DOHH2 (cell line): ENCODE measurements at regions not wholly inside any gene's neighbourhood (a gene's known extent, or its start where the extent isn't known, plus 50 kb on each side); places are given as distances from the start of the nearest gene placed in this dataset.

ENCODE experiments used
- H3F3A ChIP-seq: fragments of 200-600 bp; sonication (generic), shearing (Covaris generic); 2 replicates; pipeline ENCODE4 v1.6.0; 2016; ENCODE audit warnings: antibody characterized with exemption, mild to moderate bottlenecking; ENCODE audit not compliant: control insufficient read depth, insufficient read depth
- H3K27ac ChIP-seq: fragments of 200-600 bp; sonication (generic); 2 replicates; pipeline ENCODE4 v1.5.1; 2014; ENCODE audit warnings: low read depth, mild to moderate bottlenecking, low read length, moderate library complexity
- H3K27me3 ChIP-seq: fragments of 200-600 bp; sonication (generic); 2 replicates; pipeline ENCODE4 v1.6.1; 2014; ENCODE audit warnings: mild to moderate bottlenecking, low read length, mixed read lengths; ENCODE audit not compliant: control insufficient read depth
- H3K36me3 ChIP-seq: fragments of 200-600 bp; sonication (generic); 2 replicates; pipeline ENCODE4 v1.6.1; 2014; ENCODE audit warnings: mild to moderate bottlenecking, low read length, moderate library complexity, mixed read lengths; ENCODE audit not compliant: control insufficient read depth
- H3K4me1 ChIP-seq: fragments of 200-600 bp; sonication (generic); 2 replicates; pipeline ENCODE4 v1.6.1; 2014; ENCODE audit warnings: mild to moderate bottlenecking, low read length, mixed read lengths; ENCODE audit not compliant: control insufficient read depth
- H3K4me2 ChIP-seq: fragments of 200-600 bp; sonication (generic); 2 replicates; pipeline ENCODE4 v1.6.0; 2014; ENCODE audit warnings: mild to moderate bottlenecking, low read length, moderate library complexity
- H3K4me3 ChIP-seq: fragments of 200-600 bp; sonication (generic); 2 replicates; pipeline ENCODE4 v1.5.1; 2014; ENCODE audit warnings: mild to moderate bottlenecking, low read length, mixed read lengths
- H3K79me2 ChIP-seq: fragments of 200-600 bp; sonication (generic); 2 replicates; pipeline ENCODE4 v1.6.1; 2014; ENCODE audit warnings: mild to moderate bottlenecking, low read length, mixed read lengths; ENCODE audit not compliant: control insufficient read depth
- H3K9me2 ChIP-seq: fragments of 200-600 bp; sonication (generic); replicated peaks from 2 replicates; pipeline ENCODE4 v1.6.1; 2014; ENCODE audit warnings: mild to moderate bottlenecking, low read length, mixed read lengths; ENCODE audit not compliant: control insufficient read depth
- H3K9me3 ChIP-seq: fragments of 200-600 bp; sonication (generic); 2 replicates; pipeline ENCODE4 v1.6.1; 2014; ENCODE audit warnings: antibody characterized with exemption, low read length, mixed read lengths; ENCODE audit not compliant: control insufficient read depth, insufficient read depth
- H4K20me1 ChIP-seq: fragments of 200-600 bp; sonication (generic); 2 replicates; pipeline ENCODE4 v1.6.0; 2014; ENCODE audit warnings: low read depth, mild to moderate bottlenecking, antibody characterized with exemption, low read length, moderate library complexity; ENCODE audit not compliant: control insufficient read depth, insufficient read depth
- EZH2phosphoT487 ChIP-seq: fragments of 200-600 bp; sonication (generic); IDR thresholded peaks from 2 replicates; pipeline ENCODE4 v1.6.1; 2017; ENCODE audit warnings: borderline replicate concordance, mild to moderate bottlenecking, antibody characterized with exemption, low read length, moderate library complexity, mixed read lengths
- TF ChIP-seq, protein P1 (sequence below): fragments of 200-600 bp; sonication (generic); IDR thresholded peaks from one replicate; pipeline ENCODE4 v1.5.1; 2014; ENCODE audit warnings: antibody characterized with exemption, mild to moderate bottlenecking, low read depth, low read length; ENCODE audit not compliant: poor library complexity, severe bottlenecking

DNA sequence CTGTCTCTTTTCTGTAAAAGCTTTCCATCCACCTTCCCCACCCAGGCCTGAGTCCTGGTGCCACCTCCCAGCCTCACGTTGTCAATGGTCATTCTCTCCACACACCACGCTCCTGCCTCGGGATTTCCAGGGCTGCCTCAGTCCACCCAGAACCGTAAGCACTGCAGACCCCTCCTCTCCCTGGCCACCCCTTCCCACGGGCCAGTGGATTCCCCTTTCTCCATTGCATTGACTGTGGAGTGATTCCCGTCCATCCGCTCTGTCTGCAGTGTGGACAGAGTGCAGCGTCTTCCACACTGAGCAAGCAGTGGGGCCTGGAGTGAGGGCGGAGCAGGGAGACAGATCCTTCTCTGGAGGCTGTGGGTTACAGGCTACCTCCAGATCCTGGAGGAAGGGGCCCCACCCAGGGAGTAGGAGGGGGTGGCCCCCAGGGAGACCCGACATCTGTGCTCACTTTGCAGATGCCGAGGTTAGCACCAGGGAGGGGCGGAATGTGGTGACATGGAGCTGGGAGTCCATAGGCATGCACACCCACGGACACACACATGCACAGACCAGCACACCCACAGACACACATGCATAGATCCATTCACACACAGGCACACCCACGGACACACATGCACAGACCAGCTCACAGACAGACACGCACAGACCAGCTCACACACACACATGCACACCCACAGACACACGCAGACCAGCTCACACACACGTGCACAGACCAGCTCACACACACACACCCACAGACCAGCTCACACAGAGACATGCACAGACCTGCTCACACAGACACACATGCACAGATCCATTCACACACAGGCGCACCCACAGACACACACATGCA lies 109.6 kb upstream of the B3GAT1 start:
- no peak overlapping the region for H3K4me2 ChIP-seq
- H3K36me3 ChIP-seq, result no peaks in the 10 kb centered on the region
- no peak overlapping the region for H3K27ac ChIP-seq
- H3K4me1 ChIP-seq, result no peaks in the 10 kb centered on the region
- no peaks in the 10 kb centered on the region for H4K20me1 ChIP-seq
- no peaks in the 10 kb centered on the region for H3K27me3 ChIP-seq
- H3K9me3 ChIP-seq, result no peaks in the 10 kb centered on the region
- no peak for TF ChIP-seq EZH2phosphoT487
- TF ChIP-seq, protein P1, sequence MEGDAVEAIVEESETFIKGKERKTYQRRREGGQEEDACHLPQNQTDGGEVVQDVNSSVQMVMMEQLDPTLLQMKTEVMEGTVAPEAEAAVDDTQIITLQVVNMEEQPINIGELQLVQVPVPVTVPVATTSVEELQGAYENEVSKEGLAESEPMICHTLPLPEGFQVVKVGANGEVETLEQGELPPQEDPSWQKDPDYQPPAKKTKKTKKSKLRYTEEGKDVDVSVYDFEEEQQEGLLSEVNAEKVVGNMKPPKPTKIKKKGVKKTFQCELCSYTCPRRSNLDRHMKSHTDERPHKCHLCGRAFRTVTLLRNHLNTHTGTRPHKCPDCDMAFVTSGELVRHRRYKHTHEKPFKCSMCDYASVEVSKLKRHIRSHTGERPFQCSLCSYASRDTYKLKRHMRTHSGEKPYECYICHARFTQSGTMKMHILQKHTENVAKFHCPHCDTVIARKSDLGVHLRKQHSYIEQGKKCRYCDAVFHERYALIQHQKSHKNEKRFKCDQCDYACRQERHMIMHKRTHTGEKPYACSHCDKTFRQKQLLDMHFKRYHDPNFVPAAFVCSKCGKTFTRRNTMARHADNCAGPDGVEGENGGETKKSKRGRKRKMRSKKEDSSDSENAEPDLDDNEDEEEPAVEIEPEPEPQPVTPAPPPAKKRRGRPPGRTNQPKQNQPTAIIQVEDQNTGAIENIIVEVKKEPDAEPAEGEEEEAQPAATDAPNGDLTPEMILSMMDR, result no peak
- H3K9me2 ChIP-seq, result no peaks in the 10 kb centered on the region
- no peak overlapping the region for H3K4me3 ChIP-seq
- no peaks in the 10 kb centered on the region for H3F3A ChIP-seq
- H3K79me2 ChIP-seq, result no peaks in the 10 kb centered on the region

DNA sequence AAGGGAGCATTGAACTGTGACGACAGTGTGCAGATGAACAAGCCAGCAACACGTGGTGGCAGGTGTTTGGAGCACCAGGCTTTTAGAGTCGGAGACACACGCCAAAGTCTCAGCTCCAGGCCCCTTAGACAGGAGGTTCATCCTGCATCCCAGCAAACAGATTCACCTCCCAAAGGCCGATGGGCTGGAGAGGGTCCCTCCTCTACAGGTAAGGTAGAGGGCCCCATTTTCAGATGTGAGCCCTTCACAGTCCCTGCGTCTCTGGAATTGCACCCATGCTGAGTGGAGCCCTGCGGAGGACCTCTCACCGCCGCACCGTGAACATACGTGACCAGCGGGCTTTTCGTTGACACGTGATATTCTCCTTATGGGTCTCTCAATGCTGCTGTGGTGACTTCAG lies 109.0 kb upstream of the B3GAT1 start:
- Histone ChIP-seq H3K27ac (no peak overlapping the region), H3K36me3 (no peaks in the 10 kb centered on the region), H3K4me3 (no peak overlapping the region), H3K9me3 (no peaks in the 10 kb centered on the region), H3K27me3 (no peaks in the 10 kb centered on the region), H3K4me1 (no peaks in the 10 kb centered on the region), H4K20me1 (no peaks in the 10 kb centered on the region), H3F3A (no peaks in the 10 kb centered on the region), H3K9me2 (no peaks in the 10 kb centered on the region), H3K79me2 (no peaks in the 10 kb centered on the region), H3K4me2 (no peak overlapping the region)
- TF ChIP-seq EZH2phosphoT487, result no peak
- TF ChIP-seq, protein P1, result no peak

DNA sequence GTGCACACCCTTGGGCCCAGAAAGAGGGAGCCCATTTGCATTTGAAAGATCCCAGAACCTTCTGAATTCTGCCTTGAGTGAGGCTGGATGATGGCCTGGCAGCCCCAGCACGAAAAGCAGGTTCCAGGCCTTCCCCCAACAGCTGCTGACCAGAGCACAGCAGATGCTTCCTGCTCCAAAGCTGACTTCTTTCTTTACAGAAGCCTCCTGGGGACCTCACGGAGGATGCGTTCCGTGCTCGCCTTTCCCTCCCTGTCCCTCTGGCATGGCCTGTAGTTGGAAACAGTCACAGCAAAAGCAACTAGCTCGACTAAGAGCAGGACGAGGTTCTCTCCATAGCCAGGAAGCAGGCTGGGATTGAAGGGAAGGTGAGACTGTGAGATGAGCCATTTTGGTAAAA lies 107.7 kb upstream of the B3GAT1 start:
- Histone ChIP-seq H3K27me3 (no peaks in the 10 kb centered on the region), H3K4me2 (no peak overlapping the region), H3K79me2 (no peaks in the 10 kb centered on the region), H3K9me3 (no peaks in the 10 kb centered on the region), H3K9me2 (no peaks in the 10 kb centered on the region), H3K27ac (no peak overlapping the region), H3K36me3 (no peaks in the 10 kb centered on the region), H3F3A (no peaks in the 10 kb centered on the region), H3K4me3 (no peak overlapping the region), H3K4me1 (no peaks in the 10 kb centered on the region), H4K20me1 (no peaks in the 10 kb centered on the region)
- TF ChIP-seq EZH2phosphoT487, result no peak
- TF ChIP-seq, protein P1, result no peak
